HEK293T (cell line): ENCODE measurements at regions not wholly inside any gene's neighbourhood (a gene's known extent, or its start where the extent isn't known, plus 50 kb on each side); places are given as distances from the start of the nearest gene placed in this dataset.

Source experiments
- ARNT ChIP-seq: fragments of 450-650 bp; IDR thresholded peaks from 2 replicates; pipeline ENCODE4 v1.6.1; 2017; ENCODE audit warnings: mild to moderate bottlenecking
- BHLHE40 ChIP-seq: fragments of 450-650 bp; IDR thresholded peaks from 2 replicates; pipeline ENCODE4 v1.6.1; 2016; ENCODE audit warnings: mild to moderate bottlenecking, moderate library complexity, borderline replicate concordance
- CTBP1 ChIP-seq: fragments of 450-650 bp; IDR thresholded peaks from 2 replicates; pipeline ENCODE4 v1.6.1; 2016; ENCODE audit warnings: borderline replicate concordance
- ELF4 ChIP-seq: fragments of 450-650 bp; IDR thresholded peaks from 2 replicates; pipeline ENCODE4 v1.6.1; 2017; ENCODE audit warnings: antibody characterized with exemption
- FOXK2 ChIP-seq: fragments of 450-650 bp; IDR thresholded peaks from 2 replicates; pipeline ENCODE4 v1.6.1; 2016; ENCODE audit warnings: mild to moderate bottlenecking
- FOXM1 ChIP-seq: fragments of 450-650 bp; IDR thresholded peaks from 2 replicates; pipeline ENCODE4 v1.6.1; 2017; ENCODE audit warnings: mild to moderate bottlenecking, borderline replicate concordance
- HDGF ChIP-seq: fragments of 450-650 bp; IDR thresholded peaks from 2 replicates; pipeline ENCODE4 v1.6.1; 2017; ENCODE audit warnings: antibody characterized with exemption, borderline replicate concordance
- LEF1 ChIP-seq: fragments of 450-650 bp; IDR thresholded peaks from 2 replicates; pipeline ENCODE4 v1.6.1; 2017; ENCODE audit warnings: mild to moderate bottlenecking, borderline replicate concordance
- NFRKB ChIP-seq: fragments of 450-650 bp; IDR thresholded peaks from 2 replicates; pipeline ENCODE4 v1.6.1; 2016; ENCODE audit warnings: mild to moderate bottlenecking, moderate library complexity
- SP1 ChIP-seq: fragments of 450-650 bp; IDR thresholded peaks from 2 replicates; pipeline ENCODE4 v1.6.1; 2017
- SUZ12 ChIP-seq: fragments of 450-650 bp; IDR thresholded peaks from 2 replicates; pipeline ENCODE4 v1.6.1; 2016; ENCODE audit warnings: mild to moderate bottlenecking
- TARDBP ChIP-seq: fragments of 450-650 bp; IDR thresholded peaks from 2 replicates; pipeline ENCODE4 v1.6.1; 2016
- ZNF384 ChIP-seq: fragments of 450-650 bp; IDR thresholded peaks from 2 replicates; pipeline ENCODE4 v1.6.1; 2016

DNA sequence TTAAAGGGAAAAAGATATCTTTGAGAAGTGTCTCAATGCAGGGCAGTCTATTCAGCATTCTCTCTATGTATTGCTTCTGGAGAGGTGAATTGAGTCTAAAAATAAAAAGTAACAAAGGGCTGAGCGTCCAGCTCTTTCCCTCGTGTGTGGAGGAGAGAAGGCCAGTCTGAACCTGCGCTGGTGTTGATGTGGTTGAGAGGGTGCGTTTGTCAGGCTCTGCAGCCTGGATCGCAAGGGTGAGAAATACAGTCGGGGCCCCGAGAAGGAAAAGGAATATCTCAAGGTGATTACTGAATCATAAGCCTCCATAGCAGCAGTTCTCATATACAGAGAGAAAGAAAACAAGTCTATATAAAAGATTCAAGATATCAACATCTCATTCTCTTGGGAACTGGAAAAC, 494.1 kb upstream of the MDFIC2 start:
- TF ChIP-seq SP1: no peak
- TF ChIP-seq TARDBP: no peak
- TF ChIP-seq BHLHE40: no peak
- no peak for TF ChIP-seq SUZ12
- no peak for TF ChIP-seq ZNF384
- TF ChIP-seq ARNT: no peak
- TF ChIP-seq CTBP1: no peak
- TF ChIP-seq HDGF: no peak
- no peak for TF ChIP-seq FOXK2
- TF ChIP-seq LEF1: no peak
- no peak for TF ChIP-seq ELF4
- no peak for TF ChIP-seq NFRKB
- no peak for TF ChIP-seq FOXM1
